Fibroblast of lung (primary cell): ENCODE measurements at regions not wholly inside any gene's neighbourhood (a gene's known extent, or its start where the extent isn't known, plus 50 kb on each side); places are given as distances from the start of the nearest gene placed in this dataset.

Experiments
- DNase-seq, 2 donors: peaks; one replicate each; pipeline versions ENCODE4 v3.0.0 to v3.0.0-alpha.2; 2010; ENCODE audit warnings: low read depth in 2 of 2
- H2AFZ ChIP-seq: 2 replicates; pipeline ENCODE4 v1.5.1; 2012; ENCODE audit warnings: low read length, control low read depth, inconsistent platforms
- H3K27ac ChIP-seq: 2 replicates; pipeline ENCODE4 v1.5.1; 2011; ENCODE audit warnings: low read length, control low read depth; ENCODE audit not compliant: insufficient read depth
- H3K27me3 ChIP-seq: 2 replicates; pipeline ENCODE4 v1.5.1; 2011; ENCODE audit warnings: mild to moderate bottlenecking, low read length; ENCODE audit not compliant: control insufficient read depth, insufficient read depth
- H3K36me3 ChIP-seq: 2 replicates; pipeline ENCODE4 v1.5.1; 2011; ENCODE audit warnings: low read length; ENCODE audit not compliant: control insufficient read depth, insufficient read depth
- H3K4me1 ChIP-seq: 2 replicates; pipeline ENCODE4 v1.5.1; 2011; ENCODE audit warnings: low read length; ENCODE audit not compliant: control insufficient read depth, insufficient read depth; ENCODE audit errors: extremely low read depth
- H3K4me2 ChIP-seq: 2 replicates; pipeline ENCODE4 v1.5.1; 2011; ENCODE audit warnings: low read length, control low read depth; ENCODE audit not compliant: insufficient read depth; ENCODE audit errors: extremely low read depth
- H3K4me3 ChIP-seq, 4 experiments: fragments of 200-600 bp in 1 of 4; sonication (generic) in 1 of 4; replicated peaks in 1 of 4; 2 replicates each; pipeline ENCODE4 v1.5.1; 2011 to 2016; ENCODE audit warnings: low read length in 4 of 4, low read depth in 3 of 4, mild to moderate bottlenecking in 3 of 4, control low read depth in 2 of 4, inconsistent platforms in 1 of 4, mixed read lengths in 1 of 4; ENCODE audit not compliant: insufficient read depth in 1 of 4; ENCODE audit errors: control extremely low read depth in 1 of 4
- H3K79me2 ChIP-seq: 2 replicates; pipeline ENCODE4 v1.5.1; 2012; ENCODE audit warnings: mild to moderate bottlenecking, low read length, inconsistent platforms; ENCODE audit not compliant: control insufficient read depth, insufficient read depth
- H3K9ac ChIP-seq: 2 replicates; pipeline ENCODE4 v1.5.1; 2011; ENCODE audit warnings: mild to moderate bottlenecking, low read length, control low read depth; ENCODE audit not compliant: insufficient read depth
- H3K9me3 ChIP-seq: 2 replicates; pipeline ENCODE4 v1.5.1; 2012; ENCODE audit warnings: low read depth, low read length; ENCODE audit not compliant: control insufficient read depth, insufficient read depth
- H4K20me1 ChIP-seq: 2 replicates; pipeline ENCODE4 v1.5.1; 2011; ENCODE audit warnings: low read length; ENCODE audit not compliant: control insufficient read depth, insufficient read depth; ENCODE audit errors: extremely low read depth
- EZH2 ChIP-seq: IDR thresholded peaks from 2 replicates; pipeline ENCODE4 v1.5.1; 2012; ENCODE audit warnings: low read length, control low read depth, mild to moderate bottlenecking; ENCODE audit errors: missing control alignments
- TF ChIP-seq, protein P1 (sequence below), 2 donors: IDR thresholded peaks in 1 of 2; conservative IDR thresholded peaks in 1 of 2; 1 replicate in 1 of 2; 2 replicates in 1 of 2; pipeline ENCODE4 v1.5.1; 2011 to 2012; ENCODE audit warnings: low read length in 2 of 2, control low read depth in 1 of 2, inconsistent platforms in 1 of 2, low read depth in 1 of 2, mild to moderate bottlenecking in 1 of 2

DNA sequence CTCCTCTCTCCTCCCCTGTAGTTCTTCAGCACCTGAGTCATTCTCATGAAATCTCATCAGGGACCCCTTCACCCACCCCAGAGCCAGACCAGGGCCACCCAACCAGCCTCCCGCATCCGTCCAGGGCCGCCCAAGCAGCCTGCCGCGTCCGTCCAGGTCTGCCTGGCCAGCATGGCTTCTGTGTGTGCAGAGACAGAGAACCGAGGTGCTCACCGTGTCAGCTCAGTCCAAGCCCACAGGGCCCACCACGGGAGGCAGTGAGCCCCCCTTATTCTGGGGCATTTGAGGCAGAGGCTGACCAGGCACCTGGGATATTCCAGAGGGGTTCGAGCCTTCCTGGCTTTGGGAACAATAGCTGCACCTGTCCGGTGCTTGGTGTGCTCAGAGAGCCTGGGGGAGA, 1117.3 kb downstream of the BRD1 start:
- no peaks in the 10 kb centered on the region for H3K27me3 ChIP-seq
- no peaks in the 10 kb centered on the region for H3K79me2 ChIP-seq
- H3K36me3 ChIP-seq: no peaks in the 10 kb centered on the region
- no peak overlapping the region for H3K27ac ChIP-seq
- no peak for DNase-seq
- no peaks in the 10 kb centered on the region for H4K20me1 ChIP-seq
- no peak overlapping the region for H3K4me2 ChIP-seq
- no peak overlapping the region for H3K9ac ChIP-seq
- H2AFZ ChIP-seq: no peak overlapping the region
- TF ChIP-seq EZH2: no peak
- TF ChIP-seq, protein P1, sequence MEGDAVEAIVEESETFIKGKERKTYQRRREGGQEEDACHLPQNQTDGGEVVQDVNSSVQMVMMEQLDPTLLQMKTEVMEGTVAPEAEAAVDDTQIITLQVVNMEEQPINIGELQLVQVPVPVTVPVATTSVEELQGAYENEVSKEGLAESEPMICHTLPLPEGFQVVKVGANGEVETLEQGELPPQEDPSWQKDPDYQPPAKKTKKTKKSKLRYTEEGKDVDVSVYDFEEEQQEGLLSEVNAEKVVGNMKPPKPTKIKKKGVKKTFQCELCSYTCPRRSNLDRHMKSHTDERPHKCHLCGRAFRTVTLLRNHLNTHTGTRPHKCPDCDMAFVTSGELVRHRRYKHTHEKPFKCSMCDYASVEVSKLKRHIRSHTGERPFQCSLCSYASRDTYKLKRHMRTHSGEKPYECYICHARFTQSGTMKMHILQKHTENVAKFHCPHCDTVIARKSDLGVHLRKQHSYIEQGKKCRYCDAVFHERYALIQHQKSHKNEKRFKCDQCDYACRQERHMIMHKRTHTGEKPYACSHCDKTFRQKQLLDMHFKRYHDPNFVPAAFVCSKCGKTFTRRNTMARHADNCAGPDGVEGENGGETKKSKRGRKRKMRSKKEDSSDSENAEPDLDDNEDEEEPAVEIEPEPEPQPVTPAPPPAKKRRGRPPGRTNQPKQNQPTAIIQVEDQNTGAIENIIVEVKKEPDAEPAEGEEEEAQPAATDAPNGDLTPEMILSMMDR (conservative IDR thresholded peaks at IDR 0.05 in 1 of 2, IDR thresholded peaks at IDR 0.05 in 1 of 2; ENCODE audit: low read depth in 1 of 2, low read length in 2 of 2): no peak
- no peak overlapping the region for H3K4me3 ChIP-seq
- H3K4me1 ChIP-seq: no peaks in the 10 kb centered on the region
- no peaks in the 10 kb centered on the region for H3K9me3 ChIP-seq

DNA sequence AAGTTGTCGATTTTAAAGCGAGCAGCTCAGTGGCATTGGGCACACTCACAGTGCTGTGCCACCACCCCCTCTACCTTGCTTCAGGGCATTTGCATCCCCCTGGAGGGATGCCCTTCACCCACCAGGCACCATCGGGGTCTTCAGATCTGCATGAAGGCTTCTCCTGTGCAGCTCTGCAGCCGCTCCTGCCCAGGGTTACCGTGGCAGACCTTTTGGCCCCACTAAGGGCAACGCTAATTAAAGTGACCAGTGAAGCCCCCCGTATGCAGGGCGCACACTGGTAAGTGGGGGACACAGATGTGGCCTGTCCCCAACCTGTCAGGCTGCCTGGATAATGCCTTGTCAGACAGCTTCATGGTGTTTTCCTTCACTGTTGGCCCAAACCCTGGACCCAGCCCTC, 1117.7 kb downstream of the BRD1 start:
- no peak for TF ChIP-seq EZH2
- no peak for DNase-seq

GRCh38 chr22:48709453-48709852, 1118.2 kb downstream of the BRD1 start:
- TF ChIP-seq, protein P1 (conservative IDR thresholded peaks at IDR 0.05 in 1 of 2, IDR thresholded peaks at IDR 0.05 in 1 of 2; ENCODE audit: low read depth in 1 of 2, low read length in 2 of 2): no peak
- no peak for TF ChIP-seq EZH2
- no peak overlapping the region for H3K9ac ChIP-seq

More for the DNA sequence above, 1117.7 kb downstream of the BRD1 start:
- Histone ChIP-seq H3K4me1 (no peaks in the 10 kb centered on the region), H3K27me3 (no peaks in the 10 kb centered on the region), H3K27ac (no peak overlapping the region), H4K20me1 (no peaks in the 10 kb centered on the region), H3K4me3 (no peak overlapping the region), H3K79me2 (no peaks in the 10 kb centered on the region), H3K4me2 (no peak overlapping the region), H3K9ac (no peak overlapping the region), H3K36me3 (no peaks in the 10 kb centered on the region), H3K9me3 (no peaks in the 10 kb centered on the region), H2AFZ (no peak overlapping the region)

More at GRCh38 chr22:48709453-48709852, 1118.2 kb downstream of the BRD1 start:
- Histone ChIP-seq H3K4me1 (no peaks in the 10 kb centered on the region), H3K4me3 (no peak overlapping the region), H2AFZ (no peak overlapping the region), H3K9me3 (no peaks in the 10 kb centered on the region), H3K4me2 (no peak overlapping the region), H3K27me3 (no peaks in the 10 kb centered on the region), H3K36me3 (no peaks in the 10 kb centered on the region), H4K20me1 (no peaks in the 10 kb centered on the region), H3K27ac (no peak overlapping the region), H3K79me2 (no peaks in the 10 kb centered on the region)
- no peak for DNase-seq
